Mucosa of gallbladder (tissue), 1 donor: ENCODE measurements at regions not wholly inside any gene's neighbourhood (a gene's known extent, or its start where the extent isn't known, plus 50 kb on each side); places are given as distances from the start of the nearest gene placed in this dataset.
"Not testable (repeated sequence)": the region's sequence is repeated elsewhere in the genome, so short reads cannot be mapped to it uniquely, and the experiment has no call there.

Experiments
- DNase-seq: peaks from one replicate; pipeline ENCODE4 v3.0.0-alpha.2; 2020; ENCODE audit warnings: low spot score
- donor health status: DM: no; HTN: no; CAD: no.

DNA sequence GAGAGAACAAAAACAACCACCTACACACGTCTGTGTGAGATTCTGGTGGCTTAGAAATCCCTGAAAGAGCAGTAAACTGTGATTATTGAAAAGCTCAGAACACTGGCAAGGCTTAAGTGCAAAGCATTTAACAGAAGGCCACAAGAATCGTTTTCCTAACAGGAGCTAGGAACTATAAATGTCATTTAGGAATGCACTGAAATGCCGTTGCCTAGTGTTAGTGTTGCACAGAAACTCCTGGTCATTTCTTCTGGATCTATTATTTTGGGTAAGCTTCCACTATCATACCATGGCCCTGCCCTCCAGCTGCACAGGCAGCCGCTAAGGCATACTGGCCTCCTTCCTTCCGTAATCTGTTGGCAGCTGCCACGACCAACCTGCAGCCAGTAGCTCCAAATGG lies 923.2 kb downstream of the NLGN4X start:
- no peak for DNase-seq

DNA sequence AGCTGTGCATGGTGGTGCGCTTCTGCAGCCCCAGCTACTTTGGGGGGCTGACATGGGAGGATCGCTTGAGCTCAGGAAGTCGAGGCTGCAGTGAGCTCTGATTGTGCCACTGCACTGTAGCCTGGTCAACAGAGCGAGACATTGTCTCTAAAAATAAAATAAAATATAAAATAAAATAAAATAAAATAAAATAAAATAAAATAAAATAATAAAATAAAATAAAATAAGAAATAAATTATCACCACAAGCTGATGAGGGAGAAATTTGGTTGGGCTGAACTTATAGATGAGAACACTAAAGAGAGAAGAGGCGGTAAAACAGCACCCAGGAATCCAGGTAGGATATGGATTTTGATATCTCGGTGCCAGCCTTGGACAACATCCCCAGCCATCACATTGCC lies 933.7 kb downstream of the NLGN4X start:
- no peak for DNase-seq

DNA sequence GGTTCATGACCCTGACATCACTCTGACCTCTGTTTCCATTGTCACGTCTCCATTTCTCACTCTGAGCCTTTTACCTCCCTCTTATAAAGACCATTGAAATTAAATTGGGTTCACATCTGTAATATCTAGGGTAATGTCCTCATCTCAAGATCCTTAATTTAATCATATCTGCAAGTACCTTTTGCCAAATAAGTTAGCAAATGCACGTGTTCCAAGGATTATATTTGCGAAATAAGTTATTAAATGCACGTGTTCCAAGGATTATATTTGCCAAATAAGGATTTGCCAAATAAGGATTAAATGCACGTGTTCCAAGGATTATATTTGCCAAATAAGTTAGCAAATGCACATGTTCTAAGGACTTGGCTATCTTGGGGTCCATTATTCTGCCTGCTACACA lies 938.0 kb downstream of the NLGN4X start:
- no peak for DNase-seq

DNA sequence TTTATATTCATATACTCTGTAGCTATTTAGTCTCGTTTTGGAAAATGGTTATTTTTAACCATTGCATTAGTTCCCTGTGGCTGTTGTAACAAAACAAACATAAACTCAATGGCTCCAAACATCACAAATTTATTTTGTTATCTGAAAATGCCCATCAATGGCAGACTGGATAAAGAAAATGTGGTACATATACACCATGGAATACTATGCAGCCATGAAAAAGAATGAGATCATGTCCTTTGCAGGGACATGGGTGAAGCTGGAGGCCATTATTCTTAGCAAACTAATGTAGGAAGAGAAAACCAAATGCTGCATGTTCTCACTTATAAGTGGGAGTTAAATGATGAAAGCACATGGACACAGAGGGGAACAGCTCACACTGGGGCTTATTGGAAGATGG lies 938.7 kb downstream of the NLGN4X start:
- not testable (repeated sequence) for DNase-seq

DNA sequence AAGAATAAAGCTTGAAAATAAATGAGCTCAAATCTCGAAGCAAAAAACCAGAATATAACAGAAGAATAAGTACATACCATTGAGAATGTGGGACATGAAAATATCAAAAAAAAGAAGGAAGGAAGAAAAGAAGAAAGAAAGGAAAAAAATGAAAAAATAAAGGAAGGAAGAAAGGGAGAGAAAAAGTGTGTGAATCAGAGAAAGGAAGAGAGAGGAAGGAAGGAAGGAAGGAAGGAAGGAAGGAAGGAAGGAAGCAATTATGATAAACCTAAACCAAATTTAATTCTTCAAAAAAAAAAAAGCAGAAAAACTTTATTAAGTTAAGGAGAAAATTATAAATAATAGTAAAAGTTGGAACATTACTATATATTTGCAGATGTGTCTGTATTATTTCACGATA lies 949.8 kb downstream of the NLGN4X start:
- no peak for DNase-seq

DNA sequence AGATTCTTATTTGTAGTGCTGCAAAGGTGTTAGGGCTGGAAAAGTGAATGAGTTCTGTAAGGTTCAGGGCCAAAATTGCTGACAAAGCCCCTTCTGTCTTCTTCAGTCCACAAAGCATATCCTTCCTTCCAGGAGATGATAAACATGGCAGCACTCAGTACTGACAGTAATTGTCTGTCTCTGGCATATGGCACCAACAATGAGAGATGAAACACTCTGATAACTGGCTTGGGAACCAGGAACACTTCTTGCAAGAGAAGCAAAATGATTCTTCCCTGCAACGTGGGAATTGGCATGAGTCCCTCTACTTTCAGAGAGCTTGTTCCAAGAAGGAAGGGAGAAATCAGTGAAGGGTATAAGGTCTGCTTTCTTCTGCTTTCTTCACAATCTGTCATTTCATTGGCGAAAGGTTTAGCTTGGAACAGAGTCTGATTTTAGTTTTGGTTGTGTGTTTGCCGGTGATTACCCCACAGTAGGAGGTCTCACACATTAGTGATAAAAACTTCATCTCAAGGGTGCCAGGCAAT lies 963.3 kb downstream of the NLGN4X start:
- no peak for DNase-seq

DNA sequence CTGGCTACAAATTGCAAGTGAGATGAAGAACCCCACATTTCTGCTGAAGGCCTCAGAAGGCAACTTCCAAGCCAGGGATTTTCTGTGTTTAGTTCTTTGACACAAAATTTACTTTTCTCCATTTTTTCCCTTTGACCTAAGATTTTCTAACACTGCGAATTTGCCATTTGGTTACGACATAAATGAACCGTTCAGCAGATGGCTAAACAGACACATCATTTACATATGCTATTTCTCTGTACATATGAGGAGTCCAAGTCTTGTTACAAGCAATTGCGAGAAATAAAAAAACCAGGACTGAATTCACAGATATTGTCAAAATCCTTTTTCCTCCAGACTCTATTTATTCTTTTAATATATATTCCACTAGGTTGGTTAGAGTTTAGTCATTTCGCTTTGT lies 978.6 kb downstream of the NLGN4X start:
- no peak for DNase-seq

DNA sequence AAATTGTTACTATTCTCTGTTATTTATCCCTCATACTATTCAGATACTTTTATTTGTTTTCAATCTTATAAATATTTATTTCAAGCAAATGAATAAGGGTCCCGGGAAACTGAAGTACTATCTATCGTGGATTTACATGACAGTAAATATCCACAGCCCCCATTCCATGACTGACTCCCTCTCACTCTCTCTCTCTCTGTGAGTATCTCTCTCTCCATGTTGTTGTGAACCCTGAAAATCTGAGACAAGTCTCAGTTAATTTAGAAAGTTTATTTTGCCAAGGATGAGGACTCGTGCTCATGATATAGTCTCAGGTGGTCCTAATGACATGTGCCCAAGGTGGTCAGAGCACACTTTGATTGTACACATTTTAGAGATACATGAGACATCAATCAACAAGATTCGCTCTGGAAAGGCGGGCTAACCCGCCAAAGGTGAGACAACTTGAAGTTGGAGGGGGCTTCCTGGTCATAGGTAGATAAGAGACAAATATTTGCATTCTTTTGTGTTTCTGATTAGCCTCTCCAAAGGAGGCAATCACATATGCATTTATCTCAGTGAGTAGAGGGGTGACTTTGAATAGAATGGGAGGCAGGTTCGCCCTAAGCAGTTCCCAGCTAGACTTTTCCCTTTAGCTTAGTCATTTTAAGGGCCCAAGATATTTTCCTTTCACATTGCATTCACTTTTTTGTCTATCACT lies 986.4 kb downstream of the NLGN4X start:
- DNase-seq = no peak

DNA sequence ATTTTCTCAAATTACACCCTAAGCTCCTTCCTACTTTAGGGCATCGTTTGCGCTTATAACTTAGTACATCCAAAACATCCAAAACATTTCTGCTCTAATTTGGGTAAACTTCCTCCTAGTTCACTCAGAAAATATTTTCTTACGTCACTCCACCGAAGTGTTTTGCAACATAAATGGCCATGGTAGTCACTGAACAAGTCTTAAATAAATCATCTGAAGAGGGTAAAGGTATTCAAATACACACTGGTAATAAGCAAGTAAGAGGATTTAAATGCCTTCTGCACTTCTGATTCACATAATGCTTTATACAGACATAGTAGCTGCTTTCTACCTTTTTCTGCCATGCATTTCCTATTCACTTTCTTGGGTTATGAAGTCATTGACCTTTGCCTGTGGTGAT lies 991.9 kb downstream of the NLGN4X start:
- no peak for DNase-seq

DNA sequence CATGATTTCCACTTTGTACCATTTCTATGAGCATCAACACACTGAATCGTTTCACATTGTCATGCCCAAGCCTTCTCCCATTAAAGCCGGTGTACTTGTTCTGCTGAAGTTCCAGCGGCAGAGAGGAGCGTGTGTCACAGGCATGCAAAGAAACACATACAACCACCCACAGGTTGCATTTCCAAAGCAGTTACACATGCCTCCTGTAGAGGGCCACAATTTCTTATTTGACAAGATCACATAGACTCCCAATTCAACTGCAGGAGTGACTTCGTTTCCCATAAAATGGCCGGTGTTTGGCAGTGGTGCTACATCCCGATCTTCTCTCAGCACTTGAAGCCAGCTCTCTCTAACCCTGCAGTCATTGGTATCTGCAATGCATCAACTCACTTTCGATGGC lies 992.6 kb downstream of the NLGN4X start:
- no peak for DNase-seq

DNA sequence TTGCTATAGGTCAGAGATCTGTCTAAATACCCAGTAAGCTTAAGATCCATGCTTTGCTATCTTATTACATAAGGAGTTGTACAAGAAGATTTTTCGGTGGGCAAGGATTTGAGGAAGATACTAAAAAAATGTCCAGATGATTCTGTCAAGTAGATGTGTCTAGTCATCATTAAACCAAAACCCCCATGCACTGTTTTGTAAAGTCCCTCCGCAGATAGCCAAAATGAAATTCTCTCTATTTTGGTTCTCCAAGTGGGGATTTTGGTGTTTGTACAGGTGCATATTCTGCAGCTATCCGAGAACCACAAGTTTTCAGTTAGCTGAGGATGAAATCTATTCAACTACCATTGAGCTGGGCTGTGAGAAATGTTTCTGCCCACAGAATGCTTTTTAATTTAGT lies 994.8 kb downstream of the NLGN4X start:
- DNase-seq = no peak

DNA sequence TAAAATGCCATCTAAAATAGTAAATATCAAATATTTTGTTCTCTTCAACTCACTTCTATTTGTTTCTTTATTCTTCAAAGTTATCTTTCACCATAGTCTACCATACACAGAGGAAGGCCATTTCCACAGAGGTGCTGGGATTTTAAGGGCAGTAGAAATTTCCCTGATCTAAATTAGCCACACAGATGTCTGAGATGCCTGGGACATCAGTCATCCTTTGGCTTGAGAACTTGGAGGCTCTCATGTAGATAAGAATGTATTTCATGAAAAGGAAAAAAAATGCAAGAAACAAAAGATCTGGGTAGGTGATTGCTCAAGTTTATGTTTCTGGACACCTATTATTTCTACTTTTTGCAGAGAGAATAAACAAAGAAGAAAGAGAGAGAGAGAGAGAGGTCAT lies 1008.2 kb downstream of the NLGN4X start:
- DNase-seq = no peak

DNA sequence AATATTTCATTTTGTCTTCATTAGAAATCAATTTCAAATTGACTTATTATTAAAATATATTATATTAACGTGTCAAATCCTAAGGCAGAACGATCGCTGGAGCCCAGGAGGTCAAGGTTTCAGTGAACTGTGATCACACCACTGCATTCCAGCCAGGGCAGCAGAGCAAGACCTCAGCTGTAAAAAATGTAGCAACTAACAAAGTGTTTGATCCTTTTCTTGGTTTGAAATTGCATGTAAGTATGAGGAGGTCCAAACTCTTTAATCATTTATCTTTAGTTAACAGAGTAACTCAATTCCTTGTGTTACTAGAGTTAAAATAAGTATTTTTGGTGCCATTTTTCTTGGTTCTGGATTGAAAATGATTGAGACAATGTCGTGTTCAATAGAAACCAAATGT lies 1033.9 kb downstream of the NLGN4X start:
- DNase-seq = no peak

DNA sequence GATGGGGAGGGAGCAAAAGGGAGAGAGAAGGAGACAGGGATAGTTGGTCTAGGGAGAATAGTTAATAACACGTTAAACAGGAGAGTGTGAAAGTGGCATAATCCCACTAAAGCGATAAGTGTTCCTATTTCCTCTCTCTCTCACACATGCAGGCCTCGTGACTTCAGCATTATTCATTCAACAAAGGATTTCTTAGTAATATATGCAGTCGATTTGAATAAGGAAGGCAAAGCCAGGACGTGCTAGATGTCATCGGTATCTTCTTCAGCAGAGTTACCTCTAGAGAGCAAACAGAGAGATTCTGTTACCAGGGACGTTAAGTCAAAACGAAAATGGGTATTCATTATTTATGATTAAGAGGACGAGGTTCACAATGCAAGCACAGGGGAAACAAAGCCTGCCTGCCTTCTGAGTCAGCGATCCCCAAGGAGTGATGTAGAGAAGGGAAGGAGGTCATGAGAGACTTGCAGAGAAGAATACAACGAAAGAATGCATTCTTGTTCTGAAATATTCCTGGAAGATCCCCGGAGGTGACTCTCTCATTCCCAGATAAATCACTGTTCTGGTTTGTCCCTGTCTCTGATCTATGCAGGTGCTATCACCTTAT lies 1048.4 kb downstream of the NLGN4X start:
- DNase-seq = no peak

DNA sequence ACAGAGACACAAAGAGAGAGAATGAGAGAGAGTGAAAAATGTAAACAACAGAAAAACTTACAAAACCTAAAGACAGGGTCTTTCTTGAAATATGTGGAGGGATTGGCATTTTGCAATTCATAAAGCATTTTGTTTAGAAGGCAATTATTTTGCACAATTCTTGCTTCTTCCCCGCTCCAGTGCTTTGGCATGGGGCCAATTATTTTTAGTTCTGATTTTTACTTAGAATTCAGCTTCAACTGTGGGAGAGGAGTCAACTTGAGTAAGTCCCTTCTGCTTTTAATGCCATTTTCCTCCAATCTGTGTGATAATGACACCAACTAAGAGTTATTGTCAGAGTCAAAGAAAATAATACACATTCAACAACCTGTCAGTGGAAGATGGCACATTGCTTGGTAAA lies 1051.9 kb downstream of the NLGN4X start:
- DNase-seq = no peak

DNA sequence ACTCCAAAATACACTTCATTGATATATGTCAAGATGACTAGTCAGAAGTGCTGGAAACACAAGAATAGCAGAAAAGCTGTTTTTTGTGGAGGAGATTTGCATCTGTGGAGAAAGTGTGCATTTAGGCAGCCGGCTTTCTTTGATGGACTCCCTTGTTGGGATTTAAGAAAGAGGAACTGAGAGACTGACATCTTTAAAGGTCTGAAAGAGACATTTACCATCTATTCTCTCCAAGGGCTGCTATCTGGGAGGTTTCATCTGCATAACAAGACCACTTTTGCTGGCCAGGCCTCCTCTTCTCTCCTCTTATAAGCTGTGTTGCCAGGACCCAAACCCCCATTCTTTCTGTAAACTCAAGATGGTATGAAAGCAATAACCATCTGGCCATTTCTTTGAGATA lies 1065.0 kb downstream of the NLGN4X start:
- DNase-seq = no peak

DNA sequence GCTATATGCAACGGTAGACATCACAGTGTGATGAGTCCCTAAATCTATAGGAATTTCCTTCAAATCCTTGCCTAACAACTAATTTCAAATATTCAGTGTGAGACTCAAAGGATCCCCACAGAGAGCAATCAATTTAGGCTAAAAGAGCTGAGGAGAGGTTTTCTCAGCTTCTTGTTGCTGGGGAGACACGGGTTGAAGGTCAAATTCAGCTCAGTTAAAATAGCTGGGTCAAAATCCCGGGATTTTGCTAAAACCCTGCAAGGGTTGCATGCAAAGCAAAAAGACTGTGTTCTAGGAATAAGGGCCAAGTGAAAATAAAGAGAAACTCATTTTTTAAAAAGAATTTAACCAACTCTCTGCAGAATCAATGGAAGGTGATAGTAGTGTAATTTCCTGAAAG lies 1073.4 kb downstream of the NLGN4X start:
- no peak for DNase-seq

DNA sequence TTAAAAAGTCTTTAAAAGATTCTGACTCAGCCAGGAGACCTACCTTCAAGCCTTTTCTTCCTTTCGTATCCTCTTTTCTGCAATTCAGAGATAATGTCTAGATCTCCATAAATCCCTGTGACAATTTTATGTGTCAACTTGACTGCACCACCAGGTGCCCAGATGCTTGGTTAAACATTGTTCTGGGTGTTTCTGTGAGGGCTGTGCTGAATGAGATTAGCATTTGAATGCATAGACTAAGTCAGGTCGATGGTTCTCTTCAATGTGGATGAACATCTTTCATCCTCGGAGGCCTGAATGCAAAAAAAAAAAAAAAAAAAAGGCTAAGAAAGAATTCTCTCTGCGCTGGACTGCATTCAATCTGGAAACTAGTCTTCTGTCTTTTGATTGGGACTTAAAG lies 1082.7 kb downstream of the NLGN4X start:
- no peak for DNase-seq

DNA sequence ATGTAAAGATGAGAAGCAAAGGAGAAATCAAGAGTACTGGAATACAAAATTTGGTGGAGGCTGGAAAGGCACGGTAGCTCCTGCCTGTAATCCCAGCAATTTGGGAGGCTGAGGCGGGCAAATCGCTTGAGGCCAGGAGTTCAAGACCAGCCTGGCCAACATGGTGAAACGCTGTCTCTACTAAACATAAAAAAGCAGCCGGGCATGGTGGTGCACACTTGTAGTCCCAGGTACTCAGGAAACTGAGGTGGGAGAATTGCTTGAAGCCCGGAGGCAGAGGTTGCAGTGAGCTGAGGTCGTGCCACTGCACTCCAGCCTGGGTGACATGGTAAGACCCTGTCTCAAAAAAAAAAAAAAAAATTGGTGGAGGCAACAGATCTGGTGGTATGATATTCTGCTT lies 1086.0 kb downstream of the NLGN4X start:
- no peak for DNase-seq

DNA sequence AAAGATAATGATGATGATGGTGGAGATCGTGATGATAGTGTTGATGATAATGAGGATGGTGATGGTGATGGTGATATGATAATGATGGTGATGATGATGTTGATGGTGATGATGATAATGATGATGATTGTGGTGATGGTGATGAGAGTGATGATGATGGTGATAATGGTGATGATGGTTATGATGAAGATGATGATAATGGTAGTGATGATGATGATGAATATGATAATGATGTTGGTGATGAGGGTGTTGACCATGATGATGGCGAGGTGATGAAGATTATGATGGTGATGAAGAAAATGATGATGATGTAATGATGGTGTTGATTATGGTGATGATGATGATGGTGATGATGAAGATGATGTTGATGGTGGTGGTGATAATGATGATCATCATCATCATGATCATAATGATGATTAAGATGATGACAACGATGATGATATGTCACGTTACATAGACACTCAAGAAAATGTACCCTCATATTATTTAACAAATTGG lies 1106.4 kb downstream of the NLGN4X start:
- no peak for DNase-seq

DNA sequence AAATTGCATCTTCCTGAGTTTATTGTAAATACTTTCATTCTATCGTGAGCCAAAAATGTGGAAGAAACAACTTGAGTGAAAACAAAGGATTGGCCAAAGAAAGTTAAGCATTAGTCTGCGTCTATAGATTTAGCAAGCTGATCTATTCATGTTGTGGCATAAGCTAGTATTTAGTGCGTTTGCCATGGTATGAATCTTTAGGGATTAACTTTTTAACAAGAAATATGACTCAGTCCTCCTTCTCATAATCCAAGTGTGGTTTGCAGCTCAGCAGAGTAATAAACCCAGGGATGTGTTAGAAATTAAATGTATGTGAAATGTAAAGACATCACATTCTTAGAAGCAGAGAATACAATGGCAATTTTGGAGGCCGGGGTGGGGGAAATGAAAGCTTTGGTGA lies 1110.9 kb downstream of the NLGN4X start:
- no peak for DNase-seq

DNA sequence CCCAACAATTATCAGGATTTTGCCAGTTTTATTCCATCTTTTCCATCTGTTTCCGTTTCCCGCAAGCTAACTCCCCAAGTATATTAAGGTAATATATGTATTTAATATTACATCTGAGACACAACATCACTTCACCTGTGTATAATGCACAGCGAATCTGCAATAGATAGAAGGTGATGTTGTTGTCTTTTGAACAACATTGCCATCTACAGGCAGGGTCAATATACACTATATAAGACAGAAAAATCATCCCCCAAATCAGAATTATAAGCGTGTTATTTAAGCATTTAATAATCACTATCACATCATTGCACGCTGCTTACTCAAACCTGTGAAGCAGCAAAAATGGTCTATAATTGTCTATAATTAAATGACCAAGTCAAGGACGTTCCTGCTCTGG lies 1115.5 kb downstream of the NLGN4X start:
- DNase-seq = no peak

DNA sequence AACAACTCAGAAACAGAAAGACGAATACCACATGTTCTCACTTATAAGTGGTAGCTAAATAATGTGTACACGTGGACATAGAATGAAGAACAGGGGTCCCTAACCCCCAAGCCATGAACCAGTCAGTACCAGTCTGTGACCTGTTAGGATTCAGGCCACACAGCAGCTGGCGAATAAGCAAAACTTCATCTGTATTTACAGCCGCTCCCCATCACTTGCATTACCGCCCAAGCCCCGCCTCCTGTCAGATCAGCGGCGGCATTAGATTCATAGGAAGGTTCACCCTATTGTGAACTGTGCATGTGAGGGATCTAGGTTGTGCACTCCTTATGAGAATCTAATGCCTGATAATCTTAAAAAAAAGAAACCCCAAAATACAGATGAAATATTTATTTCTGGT lies 1128.7 kb downstream of the NLGN4X start:
- DNase-seq = no peak

DNA sequence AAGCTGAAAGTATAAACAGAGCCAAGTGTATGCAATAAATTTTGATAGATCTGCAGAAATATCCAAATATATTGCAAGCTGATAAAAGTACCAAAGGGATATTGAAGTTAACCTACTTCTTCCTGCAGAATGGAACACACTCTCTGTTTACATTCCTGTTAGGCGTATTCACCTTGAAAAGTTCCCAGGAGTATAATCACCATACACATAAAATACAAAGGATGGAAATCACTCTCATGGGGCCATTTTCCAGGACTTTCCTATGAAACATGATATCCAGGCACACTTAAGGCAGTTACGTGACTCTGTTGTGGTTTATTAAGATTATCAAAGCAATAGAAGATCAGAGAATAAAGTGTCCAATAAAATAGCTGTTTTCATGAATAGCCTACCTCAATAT lies 1142.3 kb downstream of the NLGN4X start:
- no peak for DNase-seq
